Tibial artery (tissue), 4 donors: ENCODE measurements at regions not wholly inside any gene's neighbourhood (a gene's known extent, or its start where the extent isn't known, plus 50 kb on each side); places are given as distances from the start of the nearest gene placed in this dataset.

Experiments used
- DNase-seq, 2 donors: peaks; one replicate each; pipeline ENCODE4 v3.0.0-alpha.2; 2019
- H3K27ac ChIP-seq, 2 donors: fragments of 200-600 bp; sonication (generic) in 1 of 2; 1 replicate in 1 of 2; 2 replicates in 1 of 2; pipeline ENCODE4 v1.5.1; 2018 to 2019; ENCODE audit warnings: mild to moderate bottlenecking in 1 of 2
- H3K27me3 ChIP-seq, 2 donors: fragments of 200-600 bp; sonication (generic) in 1 of 2; one replicate each; pipeline versions ENCODE4 v1.5.1 to v1.6.0; 2016 to 2019
- H3K36me3 ChIP-seq, 3 donors: fragments of 200-600 bp; sonication (generic) in 2 of 3; one replicate each; pipeline ENCODE4 v1.5.1; 2016 to 2019; ENCODE audit warnings: mild to moderate bottlenecking in 2 of 3
- H3K4me1 ChIP-seq, 4 donors: fragments of 200-600 bp; sonication (generic) in 2 of 4; 1 replicate in 3 of 4; 2 replicates in 1 of 4; pipeline ENCODE4 v1.5.1; 2016 to 2019
- H3K4me3 ChIP-seq, 2 donors: fragments of 200-600 bp; sonication (generic) in 1 of 2; 1 replicate in 1 of 2; 2 replicates in 1 of 2; pipeline ENCODE4 v1.5.1; 2018 to 2019; ENCODE audit warnings: mild to moderate bottlenecking in 2 of 2
- H3K9me3 ChIP-seq, 3 donors: fragments of 200-600 bp; sonication (generic) in 1 of 3; one replicate each; pipeline ENCODE4 v1.5.1; 2016 to 2019
- CTCF ChIP-seq, 2 experiments: fragments of 200-600 bp in 1 of 2; fragments of 450-650 bp in 1 of 2; IDR thresholded peaks; one replicate each; pipeline ENCODE4 v1.5.1; 2017 to 2019; ENCODE audit warnings: antibody characterized with exemption in 2 of 2, mild to moderate bottlenecking in 1 of 2, moderate library complexity in 1 of 2
- intact Hi-C: fragments of 100-400 bp; cut with DNase I; formaldehyde crosslinking; loops from one replicate; pipeline ENCODE4 v1.15.0; 2023; ENCODE audit warnings: low total_unique reads

DNA sequence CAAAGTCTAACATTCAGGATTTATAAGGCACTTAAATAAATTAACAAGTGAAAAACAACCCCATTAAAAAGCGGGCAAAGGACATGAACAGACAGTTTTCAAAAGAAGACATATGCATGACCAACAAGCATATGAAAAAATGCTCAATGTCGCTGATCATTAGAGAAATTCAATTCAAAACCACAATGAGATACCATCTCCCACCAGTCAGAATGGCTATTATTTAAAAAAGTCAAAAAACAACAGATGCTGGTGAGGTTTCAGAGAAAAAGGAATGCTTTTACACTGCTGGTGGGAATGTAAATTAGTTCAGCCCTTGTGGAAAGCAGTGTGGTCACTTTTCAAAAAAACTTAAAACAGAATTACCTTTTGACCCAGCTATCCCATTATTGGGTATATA lies 60.7 kb upstream of the BDKRB2 start:
- Histone ChIP-seq H3K4me3 (no peak overlapping the region), H3K4me1 (peaks cover 0 to 12% (median 11%) of the 10 kb centered on the region in 4 donors), H3K27me3 (no peaks in the 10 kb centered on the region), H3K36me3 (no peaks in the 10 kb centered on the region), H3K9me3 (no peaks in the 10 kb centered on the region), H3K27ac (no peak overlapping the region)
- TF ChIP-seq CTCF (IDR thresholded peaks at IDR 0.05) = no peak
- no peak for DNase-seq
- intact Hi-C loops = no loop called here

DNA sequence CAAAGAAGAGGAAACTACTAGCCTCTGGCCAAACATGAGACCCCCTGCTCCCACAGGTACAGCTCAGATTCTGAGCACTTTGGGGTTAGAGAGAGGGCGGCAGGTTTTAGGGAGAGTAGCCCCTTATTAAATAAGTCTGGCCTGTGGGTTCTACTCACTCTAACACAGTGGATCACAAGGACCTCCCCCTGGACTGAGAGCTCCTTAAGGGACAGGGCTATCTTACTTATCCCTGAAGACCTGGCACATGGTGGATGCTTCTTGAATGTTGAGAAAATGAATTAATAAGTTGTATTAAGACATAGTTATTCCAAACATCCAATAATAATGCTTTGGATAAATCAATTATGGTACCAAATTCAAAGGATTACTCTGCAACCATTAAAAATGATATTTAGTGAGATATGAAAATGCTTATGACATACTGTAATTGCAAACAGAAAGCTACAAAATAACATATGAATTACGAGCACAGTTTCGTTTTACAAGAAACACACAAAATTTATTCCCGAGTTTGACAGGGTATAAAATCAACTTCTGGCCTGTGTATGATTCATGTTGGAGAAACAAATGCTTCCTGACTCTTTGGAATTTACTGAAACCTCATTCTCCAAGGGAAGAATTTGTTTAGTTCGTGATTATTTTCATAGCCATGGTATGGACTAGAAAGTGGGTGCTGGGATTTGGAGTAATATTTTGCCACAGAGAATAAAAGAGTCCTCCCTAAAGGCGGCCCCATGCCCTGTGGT lies 59.3 kb upstream of the BDKRB2 start:
- TF ChIP-seq CTCF (IDR thresholded peaks at IDR 0.05) = no peak
- H3K9me3 ChIP-seq = no peaks in the 10 kb centered on the region
- no peaks in the 10 kb centered on the region for H3K36me3 ChIP-seq
- peak overlapping the region in 1 of 2 donors; percentile 22 for H3K27ac ChIP-seq
- H3K4me1 ChIP-seq = peaks cover 0 to 12% (median 11%) of the 10 kb centered on the region in 4 donors
- H3K27me3 ChIP-seq = no peaks in the 10 kb centered on the region
- intact Hi-C loops = no loop called here
- DNase-seq = no peak
- no peak overlapping the region for H3K4me3 ChIP-seq

DNA sequence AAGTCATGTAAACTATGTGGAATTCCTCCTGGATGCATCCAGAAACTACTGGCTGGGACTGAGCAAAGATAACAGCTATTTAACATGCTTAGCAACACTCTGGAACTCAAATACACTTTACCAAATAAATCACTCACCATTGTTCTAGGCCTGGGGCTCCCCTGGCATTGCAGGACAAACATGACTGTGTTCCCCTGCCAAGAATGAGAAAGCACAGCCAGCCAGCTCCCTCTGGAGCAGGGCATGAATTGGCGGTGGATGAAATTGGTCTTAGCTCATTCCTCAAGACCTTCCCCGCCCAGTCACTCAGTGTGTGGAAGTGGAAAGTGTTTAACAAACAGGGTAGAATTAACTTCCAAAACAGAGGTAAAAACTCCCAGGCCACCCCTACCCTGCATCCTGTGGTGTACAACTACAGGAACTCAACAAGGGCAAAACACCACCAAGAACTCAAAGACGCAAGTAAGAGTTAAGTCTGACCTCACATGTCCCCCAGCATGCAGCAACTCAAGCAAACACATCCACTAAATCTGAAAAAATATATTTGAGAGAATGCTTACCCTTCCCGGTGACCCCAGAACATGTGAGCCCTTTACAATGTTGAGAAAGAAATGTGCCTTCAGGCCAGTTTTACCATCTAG lies 58.4 kb upstream of the BDKRB2 start:
- H3K36me3 ChIP-seq = no peaks in the 10 kb centered on the region
- no peak for TF ChIP-seq CTCF (IDR thresholded peaks at IDR 0.05)
- no peaks in the 10 kb centered on the region for H3K9me3 ChIP-seq
- intact Hi-C loops = no loop called here
- H3K27me3 ChIP-seq = no peaks in the 10 kb centered on the region
- H3K27ac ChIP-seq = peak overlapping the region in 1 of 2 donors; percentile 22
- peak in 1 of 2 donors; percentile 57 for DNase-seq
- no peak overlapping the region for H3K4me3 ChIP-seq
- peaks cover 0 to 12% (median 11%) of the 10 kb centered on the region in 4 donors for H3K4me1 ChIP-seq

DNA sequence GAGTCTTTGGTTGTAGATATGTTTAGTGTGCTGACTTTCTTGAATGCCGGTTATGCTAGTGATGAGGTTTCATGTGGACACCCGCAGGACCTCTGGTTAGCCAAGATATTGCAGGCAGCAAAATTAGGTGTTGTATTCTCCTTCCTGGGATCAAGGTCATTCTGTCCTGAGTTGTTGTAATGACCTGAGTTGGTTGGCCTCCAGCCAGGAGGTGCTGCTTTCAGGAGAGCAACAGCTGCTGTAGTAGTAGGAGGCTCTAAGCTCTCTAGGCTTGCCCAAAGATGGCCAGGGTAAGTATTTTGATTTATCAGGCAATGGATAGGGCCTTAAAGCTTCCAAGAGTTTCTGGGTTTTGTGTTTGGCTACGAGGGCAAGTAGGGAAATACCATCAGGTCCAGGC lies 56.0 kb upstream of the BDKRB2 start:
- intact Hi-C loops = no loop called here
- H3K4me1 ChIP-seq = peaks cover 0 to 12% (median 11%) of the 10 kb centered on the region in 4 donors
- no peak for TF ChIP-seq CTCF (IDR thresholded peaks at IDR 0.05)
- H3K9me3 ChIP-seq = no peaks in the 10 kb centered on the region
- H3K36me3 ChIP-seq = no peaks in the 10 kb centered on the region
- no peak overlapping the region for H3K4me3 ChIP-seq
- DNase-seq = no peak
- H3K27me3 ChIP-seq = no peaks in the 10 kb centered on the region
- H3K27ac ChIP-seq = no peak overlapping the region

GRCh38 chr14:96149131-96149530 lies 55.5 kb upstream of the BDKRB2 start:
- intact Hi-C loops = no loop called here
- no peak for TF ChIP-seq CTCF (IDR thresholded peaks at IDR 0.05)

More at GRCh38 chr14:96149131-96149530, 55.5 kb upstream of the BDKRB2 start:
- H3K36me3 ChIP-seq = no peaks in the 10 kb centered on the region
- no peaks in the 10 kb centered on the region for H3K27me3 ChIP-seq
- no peaks in the 10 kb centered on the region for H3K9me3 ChIP-seq
- H3K4me3 ChIP-seq = no peak overlapping the region
- H3K27ac ChIP-seq = no peak overlapping the region
- H3K4me1 ChIP-seq = peaks cover 0 to 12% (median 11%) of the 10 kb centered on the region in 4 donors
- DNase-seq = no peak
